ENCODE measurements at regions not wholly inside any gene's neighbourhood (a gene's known extent, or its start where the extent isn't known, plus 50 kb on each side); places are given as distances from the start of the nearest gene placed in this dataset.
"Not testable (repeated sequence)": the region's sequence is repeated elsewhere in the genome, so short reads cannot be mapped to it uniquely, and the experiment has no call there.

- TF ChIP-seq CTCF (IDR thresholded peaks at IDR 0.05; ENCODE audit: insufficient read depth, low read depth, low read length, missing control alignments): no peak
- no peak for DNase-seq (ENCODE audit: low read depth)
- H3K4me3 ChIP-seq (ENCODE audit: low read depth, low read length): no peak overlapping the region
Measured at GRCh38 chr6:4264081-4264480, 128.7 kb upstream of the ECI2 start.

DNA sequence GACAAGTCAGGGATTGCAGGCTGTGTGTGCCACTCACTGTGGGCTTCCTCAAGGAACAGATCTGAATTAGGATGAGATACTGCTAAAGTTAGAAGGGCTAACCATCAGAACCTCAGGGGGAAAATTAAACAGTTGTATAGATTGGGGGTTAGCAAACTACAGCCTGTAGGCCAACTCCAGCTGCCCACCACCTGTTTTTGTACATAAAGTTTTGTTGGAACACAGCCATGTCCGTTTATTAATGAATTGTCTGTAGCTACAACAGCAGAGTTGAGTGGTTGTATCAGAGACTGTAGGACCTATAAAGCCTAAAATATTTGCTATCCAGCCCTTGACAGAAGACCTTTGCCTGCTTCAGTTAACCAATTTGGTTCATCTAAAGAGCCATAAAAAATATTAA lies 127.2 kb upstream of the ECI2 start:
- no peak for TF ChIP-seq CTCF (IDR thresholded peaks at IDR 0.05; ENCODE audit: insufficient read depth, low read depth, low read length, missing control alignments)
- no peak overlapping the region for H3K4me3 ChIP-seq (ENCODE audit: low read depth, low read length)
- no peak for DNase-seq (ENCODE audit: low read depth)

DNA sequence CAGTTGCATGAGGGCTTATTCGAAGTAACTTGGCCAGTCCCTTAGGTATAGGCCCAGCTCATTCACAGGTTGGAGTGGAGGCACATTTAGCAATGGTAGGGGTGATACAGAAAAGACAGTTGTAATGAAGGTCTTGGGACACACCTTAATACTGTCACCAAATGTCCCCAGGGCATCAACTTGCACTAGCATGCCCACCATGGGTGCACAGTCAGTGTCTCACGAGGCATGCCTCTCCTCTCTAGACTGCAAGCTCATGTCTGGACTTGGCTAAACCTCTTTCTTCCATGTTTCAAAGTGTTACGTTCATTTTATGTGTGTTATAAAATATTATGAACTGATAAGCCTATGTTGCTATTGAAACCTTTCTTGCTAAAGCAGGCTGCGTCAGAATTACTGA lies 124.0 kb upstream of the ECI2 start:
- DNase-seq (ENCODE audit: low read depth): no peak
- no peak for TF ChIP-seq CTCF (IDR thresholded peaks at IDR 0.05; ENCODE audit: insufficient read depth, low read depth, low read length, missing control alignments)
- no peak overlapping the region for H3K4me3 ChIP-seq (ENCODE audit: low read depth, low read length)

GRCh38 chr6:4258733-4259132 lies 123.4 kb upstream of the ECI2 start:
- no peak for DNase-seq (ENCODE audit: low read depth)
- no peak for TF ChIP-seq CTCF (IDR thresholded peaks at IDR 0.05; ENCODE audit: insufficient read depth, low read depth, low read length, missing control alignments)
- no peak overlapping the region for H3K4me3 ChIP-seq (ENCODE audit: low read depth, low read length)

- no peak overlapping the region for H3K4me3 ChIP-seq (ENCODE audit: low read depth, low read length)
- DNase-seq (ENCODE audit: low read depth): no peak
- TF ChIP-seq CTCF (IDR thresholded peaks at IDR 0.05; ENCODE audit: insufficient read depth, low read depth, low read length, missing control alignments): no peak
Measured at GRCh38 chr6:4256969-4257368, 121.6 kb upstream of the ECI2 start.

- TF ChIP-seq CTCF (IDR thresholded peaks at IDR 0.05; ENCODE audit: insufficient read depth, low read depth, low read length, missing control alignments): no peak
- no peak for DNase-seq (ENCODE audit: low read depth)
- no peak overlapping the region for H3K4me3 ChIP-seq (ENCODE audit: low read depth, low read length)
Measured at GRCh38 chr6:4253604-4254231, 118.3 kb upstream of the ECI2 start.

DNA sequence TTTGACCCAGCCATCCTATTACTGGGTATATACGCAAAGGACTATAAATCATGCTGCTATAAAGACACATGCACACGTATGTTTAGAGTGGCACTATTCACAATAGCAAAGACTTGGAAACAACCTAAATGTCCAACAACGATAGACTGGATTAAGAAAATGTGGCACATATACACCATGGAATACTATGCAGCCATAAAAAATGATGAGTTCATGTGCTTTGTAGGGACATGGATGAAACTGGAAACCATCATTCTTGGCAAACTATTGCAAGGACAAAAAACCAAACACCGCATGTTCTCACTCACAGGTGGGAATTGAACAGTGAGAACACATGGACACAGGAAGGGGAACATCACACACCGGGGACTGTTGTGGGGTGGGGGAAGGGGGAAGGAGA lies 117.1 kb upstream of the ECI2 start:
- DNase-seq (ENCODE audit: low read depth); H3K4me3 ChIP-seq (ENCODE audit: low read depth, low read length): not testable (repeated sequence)

Data from GM12865 (cell line).